GM18517 (cell line): ENCODE measurements at regions not wholly inside any gene's neighbourhood (a gene's known extent, or its start where the extent isn't known, plus 50 kb on each side); places are given as distances from the start of the nearest gene placed in this dataset.
"Not testable (repeated sequence)": the region's sequence is repeated elsewhere in the genome, so short reads cannot be mapped to it uniquely, and the experiment has no call there.

ENCODE experiments used
- ATAC-seq: cut with Tn5 transposase; IDR thresholded peaks from one replicate; pipeline ENCODE4 v1.9.1; 2021; ENCODE audit warnings: mild to moderate bottlenecking, moderate library complexity; ENCODE audit not compliant: unreplicated experiment

GRCh38 chr19:30066781-30067759, 125.0 kb downstream of the URI1 start:
- ATAC-seq, result no peak

GRCh38 chr19:30067956-30068506, 126.0 kb downstream of the URI1 start:
- not testable (repeated sequence) for ATAC-seq

GRCh38 chr19:30068528-30069395, 126.7 kb downstream of the URI1 start:
- no peak for ATAC-seq

GRCh38 chr19:30069535-30070197, 127.6 kb downstream of the URI1 start:
- no peak for ATAC-seq

- no peak for ATAC-seq
Measured at GRCh38 chr19:30070198-30070967, 128.3 kb downstream of the URI1 start.

GRCh38 chr19:30070968-30071632, 129.1 kb downstream of the URI1 start:
- no peak for ATAC-seq

GRCh38 chr19:30071871-30072270, 129.8 kb downstream of the URI1 start:
- ATAC-seq, result no peak

GRCh38 chr19:30073152-30074000, 131.3 kb downstream of the URI1 start:
- ATAC-seq, result no peak

GRCh38 chr19:30074096-30074495, 132.1 kb downstream of the URI1 start:
- no peak for ATAC-seq

- ATAC-seq, result no peak
Measured at GRCh38 chr19:30074741-30075715, 133.0 kb downstream of the URI1 start.

- no peak for ATAC-seq
Measured at GRCh38 chr19:30076101-30076551, 134.1 kb downstream of the URI1 start.

- ATAC-seq, result no peak
Measured at GRCh38 chr19:30076751-30077670, 135.0 kb downstream of the URI1 start.

- no peak for ATAC-seq
Measured at GRCh38 chr19:30077851-30078355, 135.9 kb downstream of the URI1 start.

- ATAC-seq, result no peak
Measured at GRCh38 chr19:30078381-30078910, 136.4 kb downstream of the URI1 start.

- no peak for ATAC-seq
Measured at GRCh38 chr19:30079200-30079599, 137.2 kb downstream of the URI1 start.

- no peak for ATAC-seq
Measured at GRCh38 chr19:30082168-30082567, 140.1 kb downstream of the URI1 start.
